OCI-LY7 (cell line): ENCODE measurements at regions not wholly inside any gene's neighbourhood (a gene's known extent, or its start where the extent isn't known, plus 50 kb on each side); places are given as distances from the start of the nearest gene placed in this dataset.

ENCODE experiments used
- BruUV-seq: library from RNA; stranded (reverse); fragments of 400-500 nt; replicated peaks from 2 replicates; lab custom pipeline; 2021; lab: Mats Ljungman, UMichigan
- CTCF ChIA-PET: fragments of 300-600 bp; sonication (Branson Sonifier 250); formaldehyde crosslinking; loops from one replicate; lab custom pipeline; 2022; ENCODE audit warnings: antibody characterized with exemption; ENCODE audit not compliant: unreplicated experiment; lab: Charles Lee
- POLR2A ChIA-PET: fragments of 300-600 bp; sonication (Branson Sonifier 250); formaldehyde crosslinking; loops from one replicate; lab custom pipeline; 2022; ENCODE audit warnings: antibody characterized with exemption; lab: Charles Lee
- DNase-seq: peaks from one replicate; pipeline ENCODE4 v3.0.0-alpha.2; 2015; ENCODE audit warnings: low spot score
- H2AFZ ChIP-seq: fragments of 200-600 bp; sonication (generic), shearing (Covaris generic); 2 replicates; pipeline ENCODE4 v1.6.1; 2014; ENCODE audit warnings: mild to moderate bottlenecking, antibody characterized with exemption, low read length, moderate library complexity
- H3K27ac ChIP-seq: fragments of 200-600 bp; sonication (generic); 2 replicates; pipeline ENCODE4 v1.5.1; 2014; ENCODE audit warnings: mixed run types, low read depth, mild to moderate bottlenecking, moderate library complexity, low read length, inconsistent platforms; ENCODE audit not compliant: poor library complexity, severe bottlenecking
- H3K36me3 ChIP-seq: fragments of 200-600 bp; sonication (generic); 2 replicates; pipeline ENCODE4 v1.6.1; 2014; ENCODE audit warnings: mild to moderate bottlenecking, antibody characterized with exemption, low read length, moderate library complexity, mixed read lengths; ENCODE audit not compliant: insufficient read depth
- H3K4me1 ChIP-seq: fragments of 200-600 bp; sonication (generic); 2 replicates; pipeline ENCODE4 v1.5.1; 2014; ENCODE audit warnings: mild to moderate bottlenecking, low read length; ENCODE audit not compliant: insufficient read depth, poor library complexity, severe bottlenecking
- H3K4me2 ChIP-seq: fragments of 200-600 bp; sonication (generic); 2 replicates; pipeline ENCODE4 v1.6.1; 2014; ENCODE audit warnings: mild to moderate bottlenecking, low read length
- H3K4me3 ChIP-seq: fragments of 200-600 bp; sonication (generic); 2 replicates; pipeline ENCODE4 v1.5.1; 2014; ENCODE audit warnings: mild to moderate bottlenecking, low read depth, low read length; ENCODE audit not compliant: poor library complexity, severe bottlenecking
- H3K79me2 ChIP-seq: fragments of 200-600 bp; sonication (generic); 2 replicates; pipeline ENCODE4 v1.6.1; 2016; ENCODE audit warnings: low read depth, mild to moderate bottlenecking, low read length, moderate library complexity, mixed read lengths; ENCODE audit not compliant: insufficient read depth
- H3K9me2 ChIP-seq: fragments of 200-600 bp; sonication (generic); 2 replicates; pipeline ENCODE4 v1.6.1; 2016; ENCODE audit warnings: mild to moderate bottlenecking, low read length, mixed read lengths; ENCODE audit not compliant: insufficient read depth
- H3K9me3 ChIP-seq: fragments of 200-600 bp; sonication (generic); 2 replicates; pipeline ENCODE4 v1.6.1; 2014; ENCODE audit warnings: mild to moderate bottlenecking, mixed run types, low read length, mixed read lengths
- H4K20me1 ChIP-seq: fragments of 200-600 bp; sonication (generic); 2 replicates; pipeline ENCODE4 v1.6.1; 2014; ENCODE audit warnings: mild to moderate bottlenecking, antibody characterized with exemption, low read length, moderate library complexity, mixed read lengths; ENCODE audit not compliant: insufficient read depth
- EZH2phosphoT487 ChIP-seq: fragments of 200-600 bp; sonication (generic); IDR thresholded peaks from 2 replicates; pipeline ENCODE4 v1.6.1; 2018; ENCODE audit warnings: low read depth, borderline replicate concordance, mild to moderate bottlenecking, mixed run types, antibody characterized with exemption, low read length, moderate library complexity, mixed read lengths
- intact Hi-C: fragments of 100-400 bp; cut with micrococcal nuclease; formaldehyde crosslinking; loops from one replicate; pipeline ENCODE4 v1.10.0; 2022; ENCODE audit not compliant: unreplicated experiment
- TF ChIP-seq, protein P1 (sequence below): fragments of 200-600 bp; sonication (generic); conservative IDR thresholded peaks from 2 replicates; pipeline ENCODE4 v1.5.1; 2014; ENCODE audit warnings: mild to moderate bottlenecking, antibody characterized with exemption, low read length, moderate library complexity, mixed read lengths

DNA sequence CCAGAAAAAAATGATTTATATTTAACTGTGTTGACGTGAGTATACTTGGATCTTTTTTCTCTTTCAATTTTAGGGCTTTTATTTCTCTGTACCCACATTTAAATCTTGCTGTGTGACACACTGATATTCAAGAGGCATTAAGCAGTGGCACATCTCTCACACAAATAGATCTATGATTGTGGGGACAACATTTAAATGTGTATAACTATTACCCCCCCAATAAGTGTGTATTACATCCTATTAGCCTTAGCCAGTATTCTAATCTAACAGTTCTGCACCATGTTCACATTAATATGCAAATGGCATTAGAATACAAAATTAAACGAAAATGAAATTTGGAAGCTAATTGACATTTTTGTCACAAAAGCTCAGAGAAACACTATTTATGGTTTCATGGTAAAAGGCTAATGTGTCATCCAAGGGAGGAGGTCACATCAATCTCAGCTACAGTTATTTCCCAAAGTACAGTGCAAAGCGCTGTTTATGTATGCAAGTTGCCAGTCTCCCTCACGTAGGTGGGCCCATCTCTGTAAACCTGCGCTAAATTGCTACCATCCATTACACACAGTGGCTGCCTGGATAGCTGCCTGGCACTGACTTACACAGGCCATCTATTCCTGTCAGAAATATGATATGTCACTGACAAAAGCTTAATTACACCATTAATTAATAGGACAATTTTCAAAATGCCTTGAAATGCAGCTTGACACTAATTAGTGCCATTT lies 984.7 kb upstream of the PCDH9 start:
- no TSS peak for BruUV-seq
- no peak for DNase-seq
- H2AFZ ChIP-seq = no peak overlapping the region
- H3K4me3 ChIP-seq = no peak overlapping the region
- H3K27ac ChIP-seq = no peak overlapping the region
- CTCF ChIA-PET = no interaction called here
- no peaks in the 10 kb centered on the region for H3K79me2 ChIP-seq
- H3K4me2 ChIP-seq = no peak overlapping the region
- intact Hi-C loops = no loop called here
- H3K9me2 ChIP-seq = no peaks in the 10 kb centered on the region
- H3K9me3 ChIP-seq = no peaks in the 10 kb centered on the region
- no peaks in the 10 kb centered on the region for H4K20me1 ChIP-seq
- H3K36me3 ChIP-seq = no peaks in the 10 kb centered on the region
- POLR2A ChIA-PET = interaction anchor here (0.6 kb wide), 1 partner anchor 132 kb away, joined by 3 read pairs; no protein-coding TSS in a partner anchor
- no peaks in the 10 kb centered on the region for H3K4me1 ChIP-seq
- TF ChIP-seq, protein P1, sequence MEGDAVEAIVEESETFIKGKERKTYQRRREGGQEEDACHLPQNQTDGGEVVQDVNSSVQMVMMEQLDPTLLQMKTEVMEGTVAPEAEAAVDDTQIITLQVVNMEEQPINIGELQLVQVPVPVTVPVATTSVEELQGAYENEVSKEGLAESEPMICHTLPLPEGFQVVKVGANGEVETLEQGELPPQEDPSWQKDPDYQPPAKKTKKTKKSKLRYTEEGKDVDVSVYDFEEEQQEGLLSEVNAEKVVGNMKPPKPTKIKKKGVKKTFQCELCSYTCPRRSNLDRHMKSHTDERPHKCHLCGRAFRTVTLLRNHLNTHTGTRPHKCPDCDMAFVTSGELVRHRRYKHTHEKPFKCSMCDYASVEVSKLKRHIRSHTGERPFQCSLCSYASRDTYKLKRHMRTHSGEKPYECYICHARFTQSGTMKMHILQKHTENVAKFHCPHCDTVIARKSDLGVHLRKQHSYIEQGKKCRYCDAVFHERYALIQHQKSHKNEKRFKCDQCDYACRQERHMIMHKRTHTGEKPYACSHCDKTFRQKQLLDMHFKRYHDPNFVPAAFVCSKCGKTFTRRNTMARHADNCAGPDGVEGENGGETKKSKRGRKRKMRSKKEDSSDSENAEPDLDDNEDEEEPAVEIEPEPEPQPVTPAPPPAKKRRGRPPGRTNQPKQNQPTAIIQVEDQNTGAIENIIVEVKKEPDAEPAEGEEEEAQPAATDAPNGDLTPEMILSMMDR = no peak
- TF ChIP-seq EZH2phosphoT487 = no peak

- Histone ChIP-seq H3K9me3 (no peaks in the 10 kb centered on the region), H3K79me2 (no peaks in the 10 kb centered on the region), H3K9me2 (no peaks in the 10 kb centered on the region), H3K36me3 (no peaks in the 10 kb centered on the region), H2AFZ (no peak overlapping the region), H3K4me1 (no peaks in the 10 kb centered on the region), H4K20me1 (no peaks in the 10 kb centered on the region), H3K4me2 (no peak overlapping the region), H3K27ac (no peak overlapping the region), H3K4me3 (no peak overlapping the region)
- intact Hi-C loops = no loop called here
- TF ChIP-seq EZH2phosphoT487 = no peak
- TF ChIP-seq, protein P1 = no peak
- ChIA-PET CTCF (no interaction called here), POLR2A (interaction anchor here (0.5 to 1.0 kb wide), 2 partner anchors 22 to 1685 kb away, joined by 3 to 4 read pairs; no protein-coding TSS in a partner anchor)
- DNase-seq = no peak
- BruUV-seq = no TSS peak
Observed at GRCh38 chr13:68199271-68199670, 969.1 kb upstream of the PCDH9 start.

DNA sequence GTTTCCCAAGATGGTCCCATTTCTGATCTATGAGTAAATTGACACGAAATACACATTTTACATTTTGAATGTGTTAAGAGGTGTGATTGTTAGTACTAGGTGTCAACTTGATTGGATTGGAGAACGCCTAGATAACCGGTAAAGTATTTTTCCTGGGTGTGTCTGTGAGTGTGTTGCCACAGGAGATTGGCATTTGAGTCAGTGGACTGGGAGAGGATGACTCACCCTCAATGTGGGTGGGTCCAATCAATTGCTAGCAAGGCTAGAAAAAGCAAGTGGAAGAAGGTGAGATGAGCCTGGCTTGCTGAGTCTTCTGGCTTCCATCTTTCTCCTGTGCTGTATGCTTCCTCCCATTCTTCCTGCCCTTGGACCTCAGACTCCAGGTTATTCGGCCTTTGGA lies 960.7 kb upstream of the PCDH9 start:
- H3K9me3 ChIP-seq = no peaks in the 10 kb centered on the region
- ChIA-PET POLR2A (interaction anchor here (1.5 kb wide), 1 partner anchor 16 kb away, joined by 3 read pairs; no protein-coding TSS in a partner anchor), CTCF (no interaction called here)
- no peak for DNase-seq
- H3K4me3 ChIP-seq = no peak overlapping the region
- no peaks in the 10 kb centered on the region for H4K20me1 ChIP-seq
- no peak overlapping the region for H3K27ac ChIP-seq
- no peaks in the 10 kb centered on the region for H3K4me1 ChIP-seq
- no peak overlapping the region for H3K4me2 ChIP-seq
- TF ChIP-seq, protein P1 = no peak
- no peak for TF ChIP-seq EZH2phosphoT487
- H2AFZ ChIP-seq = no peak overlapping the region
- no TSS peak for BruUV-seq
- H3K9me2 ChIP-seq = no peaks in the 10 kb centered on the region
- no peaks in the 10 kb centered on the region for H3K36me3 ChIP-seq
- H3K79me2 ChIP-seq = no peaks in the 10 kb centered on the region
- intact Hi-C loops = no loop called here
